Esophagus squamous epithelium (tissue), 5 donors: ENCODE measurements at regions not wholly inside any gene's neighbourhood (a gene's known extent, or its start where the extent isn't known, plus 50 kb on each side); places are given as distances from the start of the nearest gene placed in this dataset.

ENCODE experiments used
- DNase-seq: peaks from one replicate; lab custom pipeline; 2025; lab: John Stamatoyannopoulos, UW
- H3K27ac ChIP-seq, 4 donors: fragments of 200-600 bp; sonication (generic); one replicate each; pipeline ENCODE4 v1.5.1; 2016 to 2019; ENCODE audit warnings: mild to moderate bottlenecking in 1 of 4
- H3K27me3 ChIP-seq, 4 donors: fragments of 200-600 bp; sonication (generic); 1 replicate in 3 of 4; 2 replicates in 1 of 4; pipeline versions ENCODE4 v1.5.1 to v1.6.0; 2017 to 2021; ENCODE audit warnings: antibody characterized with exemption in 1 of 4
- H3K36me3 ChIP-seq, 3 donors: fragments of 200-600 bp; sonication (generic); one replicate each; pipeline ENCODE4 v1.5.1; 2016 to 2019
- H3K4me1 ChIP-seq, 3 donors: fragments of 200-600 bp; sonication (generic); one replicate each; pipeline ENCODE4 v1.5.1; 2017 to 2019
- H3K4me3 ChIP-seq, 4 donors: fragments of 200-600 bp; sonication (generic); 1 replicate in 3 of 4; 2 replicates in 1 of 4; pipeline ENCODE4 v1.5.1; 2016 to 2019; ENCODE audit warnings: mild to moderate bottlenecking in 2 of 4, moderate library complexity in 1 of 4
- H3K9me3 ChIP-seq, 3 donors: fragments of 200-600 bp; sonication (generic); one replicate each; pipeline ENCODE4 v1.5.1; 2016 to 2019
- CTCF ChIP-seq, 6 experiments: fragments of 450-650 bp in 4 of 6; fragments of 200-600 bp in 2 of 6; sonication (generic) in 2 of 6; IDR thresholded peaks; one replicate each; pipeline ENCODE4 v1.5.1; 2016 to 2019; ENCODE audit warnings: antibody characterized with exemption in 6 of 6, mild to moderate bottlenecking in 4 of 6, moderate library complexity in 4 of 6
- POLR2A ChIP-seq, 4 donors: fragments of 450-650 bp; IDR thresholded peaks; one replicate each; pipeline ENCODE4 v1.6.1; 2017; ENCODE audit warnings: antibody characterized with exemption in 4 of 4, mild to moderate bottlenecking in 4 of 4, moderate library complexity in 3 of 4
- WGBS, 2 donors: methylation state at CpG; one replicate each; pipeline ENCODE4 v1.1.5; 2018; 5-methylcytosine and 5-hydroxymethylcytosine counted together
- intact Hi-C: fragments of 100-400 bp; cut with DNase I; formaldehyde crosslinking; loops from one replicate; pipeline ENCODE4 v1.15.0; 2022
- donor health status: DM: yes; HTN: yes; CAD: no.

GRCh38 chr5:62127098-62127736 lies 178.8 kb upstream of the KIF2A start:
- no peak overlapping the region for H3K27ac ChIP-seq
- WGBS, 2 donors = 53 to 78% methylated on average over 2 of the region's 2 CpGs
- H3K36me3 ChIP-seq = no peaks in the 10 kb centered on the region
- H3K4me3 ChIP-seq = no peak overlapping the region
- intact Hi-C loops = no loop called here
- peaks cover 0 to 5% (median 0%) of the 10 kb centered on the region in 4 donors for H3K27me3 ChIP-seq
- no peaks in the 10 kb centered on the region for H3K9me3 ChIP-seq
- H3K4me1 ChIP-seq = no peaks in the 10 kb centered on the region
- no peak for TF ChIP-seq CTCF (IDR thresholded peaks at IDR 0.05)
- TF ChIP-seq POLR2A (IDR thresholded peaks at IDR 0.05) = no peak
- no peak for DNase-seq

DNA sequence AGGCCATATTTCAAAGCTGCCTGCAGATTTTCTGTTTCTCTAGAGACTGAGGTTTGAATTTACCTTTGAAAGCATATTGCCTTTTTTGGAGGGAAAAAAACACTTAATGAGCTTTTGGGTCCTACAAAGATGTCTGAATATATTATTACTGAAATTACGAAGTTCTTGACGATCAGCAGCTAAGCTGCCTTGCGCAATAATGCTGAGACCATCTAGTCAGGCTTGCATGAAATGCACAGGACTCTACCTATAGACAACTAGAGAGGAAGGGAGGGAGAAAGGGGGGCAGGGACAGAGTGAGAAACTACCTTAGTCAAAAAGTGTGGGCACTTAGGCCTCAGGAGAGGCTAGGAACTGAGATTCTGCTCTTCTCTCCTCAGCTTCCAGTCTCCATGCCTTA lies 175.9 kb upstream of the KIF2A start:
- Histone ChIP-seq H3K36me3 (no peaks in the 10 kb centered on the region), H3K4me1 (no peaks in the 10 kb centered on the region), H3K27ac (no peak overlapping the region), H3K4me3 (no peak overlapping the region), H3K9me3 (no peaks in the 10 kb centered on the region), H3K27me3 (no peaks in the 10 kb centered on the region)
- 82 to 94% methylated on average over 3 of the region's 3 CpGs for WGBS, 2 donors
- TF ChIP-seq POLR2A (IDR thresholded peaks at IDR 0.05) (no peak), CTCF (IDR thresholded peaks at IDR 0.05) (no peak)
- no peak for DNase-seq
- intact Hi-C loops = no loop called here

- 0% methylated on average over 1 of the region's 1 CpG for WGBS, 2 donors
- H3K36me3 ChIP-seq = no peaks in the 10 kb centered on the region
- TF ChIP-seq POLR2A (IDR thresholded peaks at IDR 0.05) = no peak
- TF ChIP-seq CTCF (IDR thresholded peaks at IDR 0.05) = no peak
- H3K9me3 ChIP-seq = no peaks in the 10 kb centered on the region
- H3K4me1 ChIP-seq = no peaks in the 10 kb centered on the region
- H3K4me3 ChIP-seq = no peak overlapping the region
- no peak for DNase-seq
- intact Hi-C loops = no loop called here
- H3K27ac ChIP-seq = no peak overlapping the region
- H3K27me3 ChIP-seq = peaks cover 0 to 3% (median 0%) of the 10 kb centered on the region in 4 donors
Measured at GRCh38 chr5:62132276-62132675, 173.7 kb upstream of the KIF2A start.

- Histone ChIP-seq H3K27me3 (peaks cover 0 to 4% (median 2%) of the 10 kb centered on the region in 4 donors), H3K27ac (no peak overlapping the region), H3K9me3 (no peaks in the 10 kb centered on the region), H3K4me3 (no peak overlapping the region), H3K36me3 (no peaks in the 10 kb centered on the region), H3K4me1 (no peaks in the 10 kb centered on the region)
- WGBS, 2 donors = 71 to 84% methylated on average over 1 of the region's 1 CpG
- intact Hi-C loops = no loop called here
- no peak for DNase-seq
- TF ChIP-seq CTCF (IDR thresholded peaks at IDR 0.05) (no peak), POLR2A (IDR thresholded peaks at IDR 0.05) (no peak)
Measured at GRCh38 chr5:62133426-62133825, 172.6 kb upstream of the KIF2A start.

DNA sequence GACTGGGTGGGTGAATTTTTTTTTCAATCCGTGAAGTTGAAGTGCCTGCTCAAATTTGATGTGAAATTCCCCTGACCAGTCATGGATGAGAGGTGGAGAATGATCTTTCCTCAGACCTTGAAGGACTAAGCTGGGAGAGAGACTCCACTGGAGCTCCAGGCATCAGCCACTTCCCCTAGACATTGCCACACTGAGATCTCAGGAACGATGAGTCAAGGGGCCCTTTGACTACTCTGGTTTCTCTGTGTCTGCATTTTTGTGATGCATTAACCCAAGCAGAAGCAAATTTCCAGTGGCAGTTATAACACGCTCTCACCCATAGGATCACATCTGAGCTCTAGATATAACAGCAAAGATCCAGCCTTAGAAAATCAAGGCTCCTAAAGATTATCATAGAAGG lies 171.2 kb upstream of the KIF2A start:
- Histone ChIP-seq H3K9me3 (no peaks in the 10 kb centered on the region), H3K4me1 (no peaks in the 10 kb centered on the region), H3K4me3 (no peak overlapping the region), H3K27me3 (peaks cover 0 to 8% (median 2%) of the 10 kb centered on the region in 4 donors), H3K36me3 (no peaks in the 10 kb centered on the region), H3K27ac (no peak overlapping the region)
- WGBS, 2 donors = 68 to 70% methylated on average over 3 of the region's 3 CpGs
- TF ChIP-seq POLR2A (IDR thresholded peaks at IDR 0.05) (no peak), CTCF (IDR thresholded peaks at IDR 0.05) (no peak)
- no peak for DNase-seq
- intact Hi-C loops = no loop called here
